HG02870 (cell line): ENCODE measurements at regions not wholly inside any gene's neighbourhood (a gene's known extent, or its start where the extent isn't known, plus 50 kb on each side); places are given as distances from the start of the nearest gene placed in this dataset.

Source experiments
- ATAC-seq: cut with Tn5 transposase; IDR thresholded peaks from one replicate; pipeline ENCODE4 v1.9.1; 2021; ENCODE audit warnings: mild to moderate bottlenecking, moderate library complexity; ENCODE audit not compliant: unreplicated experiment

DNA sequence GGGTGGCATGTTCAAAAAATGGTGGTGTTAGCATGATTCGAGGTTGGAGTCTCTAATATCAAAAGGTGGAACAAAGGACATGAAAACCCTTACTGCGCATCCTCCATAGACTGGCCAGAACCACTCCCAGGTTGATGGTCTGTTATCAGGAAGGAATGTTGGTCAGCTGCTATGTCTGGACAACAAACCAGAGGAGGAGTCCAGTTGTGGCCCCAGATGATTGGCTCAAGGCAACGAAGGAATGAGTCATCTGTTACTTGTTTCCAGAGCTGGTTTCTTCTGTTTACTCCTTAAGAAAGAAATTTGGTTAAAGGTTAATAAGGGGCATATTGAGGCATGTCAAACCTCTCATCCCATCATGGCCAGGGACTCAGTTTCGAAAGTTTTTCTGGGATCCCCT is 56.8 kb upstream of the GRIA4 start:
- ATAC-seq = no peak

DNA sequence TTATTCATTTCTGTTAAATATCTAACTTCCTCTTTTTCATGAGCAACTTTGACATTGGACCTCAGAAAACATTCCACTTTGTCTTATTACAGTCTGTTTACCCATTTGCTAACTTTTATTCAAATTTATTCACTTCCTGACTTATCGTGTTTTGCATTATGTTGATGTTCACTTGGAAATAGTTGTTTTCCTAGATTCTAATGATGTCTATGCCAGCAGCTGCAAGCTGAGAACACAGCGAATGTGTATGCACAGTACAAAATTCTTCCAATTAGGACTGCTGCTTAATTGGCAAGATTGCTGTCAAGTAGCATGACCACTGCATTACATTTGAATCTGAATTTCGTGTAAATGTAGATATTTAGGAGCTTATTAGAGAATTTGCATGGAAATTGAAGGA is 61.5 kb upstream of the GRIA4 start:
- ATAC-seq = no peak

DNA sequence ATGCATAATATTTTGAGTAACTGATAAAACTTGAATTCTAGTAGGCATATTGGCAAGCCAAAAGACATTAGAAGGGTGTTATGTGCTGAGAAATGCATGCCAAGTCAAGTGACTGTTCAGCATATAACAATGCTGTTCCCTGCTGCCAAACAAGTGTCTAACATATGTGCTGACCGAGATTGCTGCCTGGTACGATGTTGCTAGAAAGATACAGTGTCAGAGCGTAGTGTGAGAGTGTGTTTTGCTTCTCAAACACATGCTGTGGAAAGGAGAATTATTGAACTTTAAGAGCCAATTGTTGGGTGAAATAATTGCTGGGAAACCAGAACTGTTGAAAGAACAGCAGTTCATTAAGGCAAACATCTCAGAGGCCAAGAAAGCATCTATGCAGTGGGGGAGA is 71.3 kb upstream of the GRIA4 start:
- no peak for ATAC-seq

DNA sequence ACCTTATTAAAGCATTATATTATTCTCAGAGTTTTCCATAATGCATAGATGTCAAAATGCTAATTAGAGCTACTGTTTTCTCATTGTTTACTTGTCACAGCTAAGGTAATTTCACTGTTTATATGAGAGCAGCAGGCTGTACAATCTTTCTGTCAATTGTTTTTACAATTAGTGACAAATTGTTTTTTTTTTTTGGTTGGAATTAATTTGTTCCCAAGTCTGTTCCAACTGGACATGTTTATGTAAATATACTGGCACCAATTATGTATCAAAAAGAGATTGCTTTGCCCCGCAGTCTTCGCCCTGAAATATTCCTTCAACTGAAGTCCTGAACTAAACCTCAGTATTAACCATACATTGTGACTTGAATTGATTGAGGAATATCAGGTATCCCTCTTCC is 72.3 kb upstream of the GRIA4 start:
- no peak for ATAC-seq

DNA sequence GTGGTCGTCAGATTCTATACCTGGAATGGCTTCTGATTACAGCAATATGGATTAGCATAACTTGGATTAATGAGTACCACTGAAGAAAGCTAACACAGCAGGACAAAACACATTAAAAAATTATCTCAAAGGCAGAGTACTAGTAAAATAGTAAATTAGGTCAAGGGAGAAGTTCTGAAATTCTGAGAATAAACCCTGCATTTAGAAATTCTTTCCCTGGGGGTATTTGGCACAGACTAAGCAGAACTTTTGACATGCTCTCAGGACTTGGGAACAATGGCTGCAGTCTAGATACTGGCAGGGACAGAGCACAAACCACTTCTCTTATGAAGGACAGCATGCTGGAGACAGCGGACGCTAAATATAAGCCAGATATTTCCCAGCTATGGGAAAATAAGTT is 85.6 kb upstream of the GRIA4 start:
- ATAC-seq = no peak

DNA sequence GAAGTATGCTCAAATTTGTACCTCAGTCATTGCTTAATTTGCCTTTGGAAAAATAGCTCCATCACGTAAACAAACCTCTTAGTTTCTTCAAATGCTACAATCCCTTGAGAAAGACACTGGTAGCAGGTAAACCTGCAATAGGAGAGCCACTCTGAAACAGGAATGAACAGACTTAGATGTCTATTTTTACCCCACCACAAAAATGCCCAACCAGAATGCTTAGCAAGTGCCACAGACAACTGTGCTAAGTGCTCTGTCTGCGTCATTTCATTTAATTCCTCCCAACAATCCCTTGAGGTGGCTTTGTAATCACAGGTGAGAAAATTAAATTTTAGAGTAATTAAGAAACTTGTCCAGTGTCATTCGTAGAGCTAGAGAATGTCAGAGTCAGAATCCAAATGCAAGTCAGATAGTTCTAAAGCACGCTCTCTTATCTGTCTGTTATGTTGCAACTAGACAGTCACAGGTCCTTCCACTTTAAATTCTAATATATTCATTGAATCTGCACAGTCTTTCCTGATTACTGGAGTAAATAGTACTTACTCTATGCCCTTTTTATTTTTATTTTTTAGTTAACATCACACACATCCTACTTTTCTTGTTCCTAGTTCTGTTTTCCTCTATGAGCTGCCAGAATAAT is 89.0 kb upstream of the GRIA4 start:
- no peak for ATAC-seq

DNA sequence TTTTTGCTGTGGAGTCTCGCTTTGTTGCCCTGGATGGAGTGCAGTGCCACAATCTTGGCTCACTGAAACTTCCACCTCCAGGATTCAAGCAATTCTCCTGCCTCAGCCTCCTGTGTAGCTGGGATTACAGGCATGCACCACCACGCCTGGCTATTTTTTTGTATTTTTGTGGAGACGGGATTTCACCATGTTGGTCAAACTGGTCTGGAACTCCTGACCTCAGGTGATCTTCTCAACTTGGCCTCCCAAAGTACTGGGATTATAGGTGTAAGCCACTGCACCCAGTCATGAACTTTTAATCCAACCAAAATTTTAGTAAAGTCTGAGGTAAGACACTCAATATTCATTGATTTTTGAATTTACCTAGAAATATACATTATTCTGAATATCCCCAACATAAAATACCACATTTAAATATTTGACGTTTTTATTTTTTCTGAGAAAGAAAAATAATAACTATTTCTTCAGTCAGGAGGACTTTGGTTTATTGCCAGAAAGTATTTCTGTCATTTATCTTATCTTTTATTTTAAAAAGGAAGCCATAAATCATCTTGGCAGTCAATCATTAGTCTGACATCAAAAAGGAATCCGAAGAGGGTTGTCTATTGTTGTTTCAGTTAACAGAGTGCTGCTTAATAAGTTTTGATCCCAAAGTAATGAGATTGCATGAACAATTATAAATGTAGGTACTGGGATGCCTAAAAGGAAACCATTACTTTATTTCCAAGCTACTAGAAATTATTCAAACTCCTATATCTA is 102.2 kb upstream of the GRIA4 start:
- ATAC-seq = no peak

DNA sequence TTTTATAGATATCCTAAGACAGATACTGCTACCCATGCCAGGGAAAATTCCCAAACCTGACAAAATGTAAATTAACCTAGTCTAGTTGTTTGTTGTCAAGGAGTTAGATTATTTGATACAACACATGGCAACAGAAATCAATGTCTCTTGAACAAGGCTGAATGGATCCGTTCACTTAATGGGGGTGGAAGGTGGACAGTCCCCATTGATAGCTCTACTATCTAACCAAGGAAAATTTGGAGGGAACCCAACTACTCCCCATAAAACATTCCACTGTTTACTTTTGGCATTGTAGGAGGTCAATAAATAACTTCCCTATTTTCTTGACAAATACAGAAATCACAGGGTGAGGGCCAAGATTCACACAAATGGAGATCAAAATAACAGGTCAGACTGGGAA is 117.9 kb upstream of the GRIA4 start:
- ATAC-seq = no peak

DNA sequence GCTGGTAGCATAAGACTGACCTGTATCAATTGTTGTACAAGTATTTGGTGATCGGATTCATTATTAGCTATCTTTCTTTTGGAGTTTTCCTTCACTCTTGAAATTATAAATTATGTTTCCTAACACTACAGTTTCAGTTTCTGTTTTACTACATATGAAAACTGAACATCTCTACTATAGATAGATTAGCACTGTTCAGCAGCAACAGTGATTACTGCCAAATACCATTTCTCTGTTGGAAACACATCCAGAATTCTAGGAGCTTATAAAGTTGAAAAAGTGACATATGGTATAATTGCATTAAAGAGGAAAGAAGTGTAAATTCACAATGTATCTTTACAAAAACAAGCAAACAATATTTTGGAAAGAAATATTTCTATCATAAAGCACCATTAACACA is 118.5 kb upstream of the GRIA4 start:
- ATAC-seq = no peak

DNA sequence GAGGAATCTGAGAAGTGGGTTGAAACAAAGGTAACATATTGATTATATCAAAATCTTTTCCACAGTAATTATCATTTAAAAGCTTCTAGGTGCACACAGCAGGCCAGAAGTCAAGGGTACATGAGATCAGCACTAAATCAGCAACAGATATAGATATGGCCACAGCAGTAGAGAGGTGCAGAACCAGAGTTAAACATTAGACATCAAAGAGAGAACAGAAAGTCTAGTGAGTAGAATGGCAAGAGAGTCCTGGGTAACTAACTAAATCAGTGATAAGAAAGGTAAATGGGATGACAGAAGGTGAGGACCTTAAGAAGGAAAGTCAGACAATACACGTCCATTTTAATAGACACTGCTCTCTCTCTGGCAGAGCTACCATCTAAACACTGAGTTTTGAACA is 119.5 kb upstream of the GRIA4 start:
- no peak for ATAC-seq

DNA sequence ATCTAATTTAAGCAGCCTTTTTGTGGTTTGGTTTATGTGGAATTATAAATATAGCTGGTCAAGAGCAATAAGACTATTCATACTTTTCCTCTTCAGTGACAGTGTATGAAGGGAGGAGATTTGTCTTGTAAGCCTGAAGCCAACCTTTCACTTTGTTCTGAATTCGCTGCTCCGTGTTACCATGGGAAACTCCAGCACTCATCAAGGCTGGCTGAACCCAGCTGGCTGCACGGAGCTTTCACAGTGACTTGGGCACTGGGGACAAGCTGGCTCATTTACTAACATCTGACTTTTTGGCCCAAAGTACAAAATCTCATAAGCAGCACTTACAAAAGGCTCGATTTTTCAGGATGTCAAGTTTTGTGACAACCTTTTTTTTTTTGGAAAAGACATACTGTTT is 120.4 kb upstream of the GRIA4 start:
- no peak for ATAC-seq

DNA sequence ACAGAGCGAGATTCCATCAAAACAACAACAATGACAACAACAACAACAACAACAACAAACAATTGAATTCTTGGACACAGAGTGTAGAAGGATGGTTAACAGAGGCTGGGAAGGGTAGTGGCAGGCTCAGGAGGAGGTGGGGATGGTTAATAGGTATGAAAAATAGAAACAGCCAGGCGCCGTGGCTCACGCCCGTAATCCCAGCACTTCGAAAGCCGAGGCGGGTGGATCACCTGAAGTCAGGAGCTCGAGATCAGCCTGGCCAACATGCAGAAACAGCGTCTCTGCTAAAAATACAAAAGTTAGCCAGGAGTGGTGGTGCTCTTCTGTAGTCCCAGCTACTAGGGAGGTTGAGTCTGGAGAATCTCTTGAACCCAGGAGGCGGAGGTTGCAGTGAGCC is 122.9 kb upstream of the GRIA4 start:
- no peak for ATAC-seq

DNA sequence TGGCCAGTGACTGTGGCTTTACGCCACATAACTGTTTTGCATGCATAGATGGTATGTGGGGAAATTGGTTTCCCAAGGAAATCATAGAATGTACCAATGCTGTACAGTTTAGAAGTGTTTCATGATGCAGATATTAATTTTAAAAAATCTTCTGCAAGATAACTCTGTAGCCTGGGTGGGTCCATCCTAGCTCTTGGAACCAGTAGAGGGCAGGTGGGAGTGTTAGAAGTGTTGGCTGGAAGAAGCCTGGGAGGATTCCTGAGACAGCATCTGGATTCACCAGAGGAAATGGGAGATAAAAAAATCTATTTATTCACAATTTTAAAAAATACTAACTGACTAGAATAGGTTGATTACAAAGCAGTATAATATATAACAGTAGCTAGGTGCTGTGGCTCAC is 139.9 kb upstream of the GRIA4 start:
- no peak for ATAC-seq

DNA sequence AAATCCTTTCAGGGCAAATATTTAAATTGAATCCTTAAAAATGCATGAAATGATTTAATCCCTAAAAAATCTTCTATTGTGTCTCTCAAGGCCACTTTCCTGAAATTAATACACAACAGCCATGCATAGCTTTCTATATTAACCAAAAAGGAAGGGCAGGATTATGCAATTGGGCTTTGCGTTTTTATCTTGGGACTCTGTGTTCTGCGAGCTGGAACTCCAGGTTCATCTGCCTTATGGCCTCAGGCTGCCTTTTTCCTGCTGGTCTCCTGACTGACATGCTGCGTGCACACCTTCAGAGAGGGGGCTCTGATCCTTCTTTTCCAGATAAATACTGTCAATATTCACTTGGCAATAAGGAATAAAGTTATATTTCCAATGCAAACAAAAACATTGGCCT is 141.7 kb upstream of the GRIA4 start:
- ATAC-seq = no peak

DNA sequence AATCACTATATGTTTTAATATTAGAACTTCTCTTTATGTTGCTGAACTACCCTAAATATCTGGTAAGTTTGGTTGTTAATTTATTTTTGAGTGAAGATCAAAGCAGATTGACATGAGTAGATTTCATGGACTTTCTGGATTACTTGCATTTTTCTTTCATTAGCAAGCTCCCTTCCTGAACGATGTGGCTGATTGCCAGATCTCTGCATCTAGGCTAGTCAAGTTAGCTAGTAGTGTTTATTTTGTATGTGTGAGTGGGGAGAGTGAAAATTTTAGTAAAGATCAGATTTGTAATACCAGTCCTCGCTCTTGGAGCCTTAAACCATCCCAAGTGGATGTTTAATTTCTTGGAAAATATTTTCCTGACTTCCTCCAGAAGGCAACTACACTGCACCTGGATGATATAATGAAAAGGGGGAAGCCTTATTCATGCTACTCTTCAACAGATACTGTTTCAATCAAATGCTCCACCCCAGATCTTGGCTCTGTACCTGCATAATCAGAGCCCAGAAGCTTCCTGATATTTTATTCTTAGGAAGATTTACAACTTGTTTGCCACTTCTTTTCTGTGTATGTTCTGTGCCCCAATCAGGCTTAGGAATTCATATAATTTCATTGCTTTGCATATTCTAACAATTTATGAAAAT is 143.2 kb upstream of the GRIA4 start:
- no peak for ATAC-seq

DNA sequence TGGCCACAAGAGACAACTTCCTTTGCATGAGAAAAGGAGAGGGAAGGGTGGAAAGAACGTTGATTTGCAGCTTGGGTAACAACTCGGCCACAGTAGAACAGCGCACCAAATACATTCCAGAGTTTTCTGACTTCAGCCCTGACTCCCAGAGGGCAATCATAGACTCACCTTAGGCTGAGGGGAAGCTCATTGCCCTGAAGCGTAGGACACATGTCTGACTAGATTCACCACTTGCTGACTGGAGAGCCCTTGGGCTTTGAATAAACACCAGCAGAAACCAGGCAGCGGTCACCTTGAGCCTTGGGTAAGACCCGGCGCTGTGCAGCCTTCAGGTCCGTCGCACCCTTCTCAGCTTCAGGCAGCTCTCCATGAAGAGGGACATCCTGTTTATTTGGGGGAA is 151.8 kb upstream of the GRIA4 start:
- ATAC-seq = no peak

DNA sequence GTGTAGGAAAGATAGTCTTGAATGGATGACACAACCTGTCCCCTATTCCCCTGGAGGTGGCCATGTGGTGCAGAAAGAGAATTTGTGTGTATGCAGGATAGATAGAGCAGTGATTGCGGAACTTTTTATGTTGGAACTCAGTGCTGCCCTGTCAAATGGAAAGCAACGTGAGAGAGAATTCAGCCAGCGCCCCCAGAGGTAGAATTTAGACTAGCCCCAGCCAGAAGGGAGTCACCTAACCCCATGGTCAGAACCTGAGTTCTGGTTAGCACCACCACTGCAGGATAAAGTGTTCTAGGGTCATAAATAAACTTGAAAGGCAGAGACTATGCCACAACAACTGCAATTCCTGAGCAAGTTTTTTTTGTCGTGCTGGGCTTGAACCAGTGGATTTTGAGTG is 152.9 kb upstream of the GRIA4 start:
- ATAC-seq = no peak

DNA sequence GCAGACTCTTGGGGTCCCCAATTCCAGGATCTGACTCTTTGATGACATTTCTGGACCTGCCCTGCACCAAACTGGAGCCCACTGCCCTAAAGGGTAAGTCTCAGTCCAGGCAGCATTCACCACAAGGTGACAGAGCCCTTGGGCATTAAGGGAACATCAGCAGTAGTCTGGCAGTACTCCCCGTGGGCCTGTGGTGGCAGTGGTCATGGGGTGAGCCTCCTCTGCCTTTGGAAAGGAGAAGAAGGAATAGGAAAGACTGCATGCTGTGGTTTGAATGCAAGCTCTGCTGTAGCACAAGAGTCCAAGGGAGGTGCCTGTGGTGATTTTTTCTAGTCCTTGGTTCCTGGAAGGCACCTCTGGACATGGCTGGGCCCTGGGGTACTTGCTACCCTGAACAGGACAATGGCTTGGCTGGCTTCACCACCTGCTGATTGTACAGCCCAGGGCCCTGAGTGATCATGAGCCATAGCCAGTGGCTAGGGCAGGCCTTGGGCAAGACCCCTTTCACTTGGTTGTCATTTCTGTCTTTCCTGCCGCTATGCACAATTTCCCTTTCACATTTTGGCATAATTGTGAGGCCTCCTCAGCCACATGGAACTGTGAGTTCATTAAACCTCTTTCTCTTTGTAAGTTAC is 160.7 kb upstream of the GRIA4 start:
- no peak for ATAC-seq

DNA sequence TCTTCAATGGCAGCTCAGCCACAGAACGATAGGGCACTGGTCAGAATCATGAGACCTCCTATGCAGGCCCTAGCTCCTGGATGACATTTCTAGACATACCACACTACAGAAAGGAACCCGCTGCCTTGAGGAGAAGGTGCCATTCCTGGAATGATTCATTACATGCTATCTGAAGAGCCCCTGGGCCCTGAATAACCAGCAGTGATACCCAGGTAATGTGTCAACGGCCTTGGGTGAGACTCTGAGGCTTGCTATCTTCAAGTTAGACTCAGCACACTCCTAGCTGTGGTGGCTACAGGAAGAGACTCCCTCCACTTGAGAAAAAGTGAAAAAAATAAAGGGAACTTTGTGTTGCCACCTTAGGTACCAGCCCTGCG is 161.2 kb upstream of the GRIA4 start:
- no peak for ATAC-seq

DNA sequence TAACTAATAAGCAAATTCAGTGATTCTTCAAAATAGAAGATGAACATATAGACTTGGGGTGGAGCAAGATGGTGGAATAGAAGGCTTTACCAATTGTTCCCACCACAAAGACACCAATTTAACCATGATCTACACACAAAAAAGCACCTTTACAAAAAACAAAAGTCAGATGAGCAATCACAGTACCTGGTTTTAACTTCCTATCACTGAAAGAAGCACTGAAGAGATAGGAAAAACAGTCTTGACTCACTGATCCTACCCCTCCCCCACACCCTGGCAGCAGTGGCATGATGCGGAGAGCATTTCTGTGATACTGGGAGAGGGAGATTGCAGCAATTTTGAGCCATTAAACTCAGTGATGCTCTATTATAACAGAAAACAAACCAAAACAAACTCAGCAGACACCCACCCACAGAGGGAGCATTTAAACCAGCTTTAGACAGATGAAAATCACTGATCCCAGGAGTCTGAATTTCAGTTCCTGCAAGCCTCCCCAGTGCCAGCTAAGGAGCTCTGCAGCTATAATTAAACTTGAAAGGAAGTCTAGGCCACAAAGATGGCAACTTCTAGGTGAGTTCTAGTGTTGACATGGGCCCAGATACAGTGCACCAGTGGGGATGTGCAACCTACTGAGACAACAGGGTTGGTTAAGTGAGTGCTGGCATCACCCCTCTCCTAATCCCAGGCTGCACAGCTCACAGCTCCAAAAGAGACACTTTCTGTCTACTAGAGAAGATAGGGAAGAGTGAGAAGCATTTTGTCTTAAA is 161.8 kb upstream of the GRIA4 start:
- no peak for ATAC-seq

DNA sequence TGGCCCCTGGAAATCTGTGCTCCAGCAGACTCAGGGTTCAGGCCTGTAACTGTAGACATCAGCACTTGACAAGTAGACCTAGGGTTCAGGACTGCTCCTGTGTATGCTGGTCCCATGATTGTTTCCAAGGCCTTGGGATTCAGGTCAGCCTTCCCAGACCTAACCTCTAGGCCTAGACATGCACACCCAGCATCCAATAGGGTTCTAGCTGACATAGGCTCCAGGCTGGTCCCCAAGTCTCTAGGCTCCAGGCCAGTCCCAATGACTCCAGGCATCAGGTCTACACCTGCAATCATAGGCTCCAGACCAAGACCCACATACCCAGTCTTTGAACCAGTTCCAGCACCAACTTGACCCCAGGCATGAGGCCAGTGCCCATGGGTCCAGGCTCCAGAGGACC is 166.2 kb upstream of the GRIA4 start:
- ATAC-seq = no peak
